Smooth muscle cell (in vitro differentiated cells): ENCODE measurements at regions not wholly inside any gene's neighbourhood (a gene's known extent, or its start where the extent isn't known, plus 50 kb on each side); places are given as distances from the start of the nearest gene placed in this dataset.

ENCODE experiments used
- DNase-seq: peaks from one replicate; lab custom pipeline; 2025; ENCODE audit not compliant: unreplicated experiment; lab: John Stamatoyannopoulos, UW
- H2AFZ ChIP-seq: fragments of 200-600 bp; sonication (generic); 2 replicates; pipeline ENCODE4 v1.6.0; 2016; ENCODE audit warnings: antibody characterized with exemption, low read depth, mild to moderate bottlenecking
- H3F3A ChIP-seq: fragments of 200-600 bp; sonication (generic); 2 replicates; pipeline ENCODE4 v1.6.0; 2017; ENCODE audit warnings: antibody characterized with exemption, low read depth
- H3K27ac ChIP-seq: fragments of 200-600 bp; sonication (generic); 2 replicates; pipeline ENCODE4 v1.5.1; 2016; ENCODE audit warnings: low read depth, mild to moderate bottlenecking
- H3K27me3 ChIP-seq: fragments of 200-600 bp; sonication (generic); 2 replicates; pipeline ENCODE4 v1.6.1; 2016; ENCODE audit warnings: low read depth, mild to moderate bottlenecking
- H3K36me3 ChIP-seq: fragments of 200-600 bp; sonication (generic); 2 replicates; pipeline ENCODE4 v1.5.1; 2016; ENCODE audit warnings: low read depth
- H3K4me1 ChIP-seq: fragments of 200-600 bp; sonication (generic); 2 replicates; pipeline ENCODE4 v1.5.1; 2016; ENCODE audit warnings: low read depth
- H3K4me2 ChIP-seq: fragments of 200-600 bp; sonication (generic); 2 replicates; pipeline ENCODE4 v1.6.0; 2016; ENCODE audit warnings: mild to moderate bottlenecking
- H3K4me3 ChIP-seq: fragments of 200-600 bp; sonication (generic); 2 replicates; pipeline ENCODE4 v1.5.1; 2016; ENCODE audit warnings: mild to moderate bottlenecking
- H3K79me2 ChIP-seq: fragments of 200-600 bp; sonication (generic); 2 replicates; pipeline ENCODE4 v1.6.0; 2016; ENCODE audit warnings: low read depth, mild to moderate bottlenecking
- H3K9ac ChIP-seq: fragments of 200-600 bp; sonication (generic); 2 replicates; pipeline ENCODE4 v1.6.0; 2016; ENCODE audit warnings: low read depth
- H3K9me3 ChIP-seq: fragments of 200-600 bp; sonication (generic); replicated peaks from 2 replicates; pipeline ENCODE4 v1.5.1; 2016; ENCODE audit warnings: low read depth
- H4K20me1 ChIP-seq: fragments of 200-600 bp; sonication (generic); 2 replicates; pipeline ENCODE4 v1.6.0; 2016; ENCODE audit warnings: low read depth
- whole genome bisulfite sequencing: methylation state at CpG from one replicate; pipeline ENCODE4 v1.1.7; 2016; ENCODE audit warnings: low lambda C conversion rate; 5-methylcytosine and 5-hydroxymethylcytosine counted together
- TF ChIP-seq, protein P1 (sequence below): fragments of 200-600 bp; sonication (generic); IDR thresholded peaks from 2 replicates; pipeline ENCODE4 v1.5.1; 2017; ENCODE audit warnings: borderline replicate concordance, mild to moderate bottlenecking, antibody characterized with exemption; ENCODE audit not compliant: insufficient read depth, poor library complexity, severe bottlenecking

DNA sequence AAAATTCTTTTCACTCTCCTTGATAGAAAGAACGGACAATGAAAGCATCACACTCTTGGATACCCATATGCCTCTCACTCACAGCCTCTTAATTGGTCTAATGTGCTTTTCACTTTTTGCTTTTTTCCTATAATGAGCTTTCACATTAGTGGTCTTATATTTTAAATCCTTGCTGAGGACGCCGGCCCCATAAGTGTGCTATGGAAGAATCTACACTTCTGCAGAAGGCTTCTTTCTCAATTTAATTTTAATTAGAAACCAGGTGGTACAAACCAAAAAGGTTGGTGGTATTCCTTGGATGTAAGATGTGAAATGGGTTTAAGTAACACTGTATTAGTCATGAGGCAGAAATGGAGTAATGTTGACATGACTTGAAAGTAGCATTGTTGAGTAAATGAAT lies 190.6 kb upstream of the NFIA start:
- Histone ChIP-seq H3K9ac (no peak overlapping the region), H3K9me3 (no peaks in the 10 kb centered on the region), H3K36me3 (no peaks in the 10 kb centered on the region), H3K4me1 (peaks cover 40% of the 10 kb centered on the region), H4K20me1 (no peaks in the 10 kb centered on the region), H3K79me2 (no peaks in the 10 kb centered on the region), H2AFZ (no peak overlapping the region), H3K27ac (no peak overlapping the region), H3F3A (no peaks in the 10 kb centered on the region), H3K27me3 (no peaks in the 10 kb centered on the region), H3K4me2 (no peak overlapping the region), H3K4me3 (no peak overlapping the region)
- 87% methylated on average over 3 of the region's 3 CpGs for WGBS
- no peak for DNase-seq
- TF ChIP-seq, protein P1, sequence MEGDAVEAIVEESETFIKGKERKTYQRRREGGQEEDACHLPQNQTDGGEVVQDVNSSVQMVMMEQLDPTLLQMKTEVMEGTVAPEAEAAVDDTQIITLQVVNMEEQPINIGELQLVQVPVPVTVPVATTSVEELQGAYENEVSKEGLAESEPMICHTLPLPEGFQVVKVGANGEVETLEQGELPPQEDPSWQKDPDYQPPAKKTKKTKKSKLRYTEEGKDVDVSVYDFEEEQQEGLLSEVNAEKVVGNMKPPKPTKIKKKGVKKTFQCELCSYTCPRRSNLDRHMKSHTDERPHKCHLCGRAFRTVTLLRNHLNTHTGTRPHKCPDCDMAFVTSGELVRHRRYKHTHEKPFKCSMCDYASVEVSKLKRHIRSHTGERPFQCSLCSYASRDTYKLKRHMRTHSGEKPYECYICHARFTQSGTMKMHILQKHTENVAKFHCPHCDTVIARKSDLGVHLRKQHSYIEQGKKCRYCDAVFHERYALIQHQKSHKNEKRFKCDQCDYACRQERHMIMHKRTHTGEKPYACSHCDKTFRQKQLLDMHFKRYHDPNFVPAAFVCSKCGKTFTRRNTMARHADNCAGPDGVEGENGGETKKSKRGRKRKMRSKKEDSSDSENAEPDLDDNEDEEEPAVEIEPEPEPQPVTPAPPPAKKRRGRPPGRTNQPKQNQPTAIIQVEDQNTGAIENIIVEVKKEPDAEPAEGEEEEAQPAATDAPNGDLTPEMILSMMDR: no peak

GRCh38 chr1:60891281-60891680 lies 191.1 kb upstream of the NFIA start:
- no peak for DNase-seq
- Histone ChIP-seq H4K20me1 (no peaks in the 10 kb centered on the region), H3F3A (no peaks in the 10 kb centered on the region), H3K27ac (no peak overlapping the region), H3K79me2 (no peaks in the 10 kb centered on the region), H3K9me3 (no peaks in the 10 kb centered on the region), H3K9ac (no peak overlapping the region), H2AFZ (no peak overlapping the region), H3K36me3 (no peaks in the 10 kb centered on the region), H3K4me3 (no peak overlapping the region), H3K4me2 (no peak overlapping the region), H3K4me1 (peaks cover 42% of the 10 kb centered on the region), H3K27me3 (no peaks in the 10 kb centered on the region)
- TF ChIP-seq, protein P1: no peak
- 78% methylated on average over 6 of the region's 6 CpGs for WGBS

GRCh38 chr1:60890664-60891063 lies 191.7 kb upstream of the NFIA start:
- Histone ChIP-seq H3K36me3 (no peaks in the 10 kb centered on the region), H3K4me1 (peaks cover 40% of the 10 kb centered on the region), H3K9me3 (no peaks in the 10 kb centered on the region), H3K79me2 (no peaks in the 10 kb centered on the region), H2AFZ (no peak overlapping the region), H4K20me1 (no peaks in the 10 kb centered on the region), H3K27me3 (no peaks in the 10 kb centered on the region), H3K27ac (no peak overlapping the region), H3F3A (peaks cover 4% of the 10 kb centered on the region), H3K9ac (no peak overlapping the region), H3K4me2 (no peak overlapping the region), H3K4me3 (no peak overlapping the region)
- DNase-seq: no peak
- TF ChIP-seq, protein P1: no peak

GRCh38 chr1:60889709-60890108 lies 192.7 kb upstream of the NFIA start:
- no peak overlapping the region for H3K4me3 ChIP-seq
- no peaks in the 10 kb centered on the region for H3K9me3 ChIP-seq
- H3F3A ChIP-seq: peaks cover 7% of the 10 kb centered on the region
- H3K36me3 ChIP-seq: no peaks in the 10 kb centered on the region
- peaks cover 32% of the 10 kb centered on the region for H3K4me1 ChIP-seq
- H3K4me2 ChIP-seq: no peak overlapping the region
- TF ChIP-seq, protein P1: no peak
- H3K79me2 ChIP-seq: no peaks in the 10 kb centered on the region
- no peaks in the 10 kb centered on the region for H4K20me1 ChIP-seq
- 87% methylated on average over 2 of the region's 2 CpGs for whole genome bisulfite sequencing
- no peak overlapping the region for H2AFZ ChIP-seq
- DNase-seq: no peak
- H3K9ac ChIP-seq: no peak overlapping the region
- no peaks in the 10 kb centered on the region for H3K27me3 ChIP-seq
- H3K27ac ChIP-seq: no peak overlapping the region
